Type B pancreatic cell (in vitro differentiated cells): ENCODE measurements at regions not wholly inside any gene's neighbourhood (a gene's known extent, or its start where the extent isn't known, plus 50 kb on each side); places are given as distances from the start of the nearest gene placed in this dataset.

Experiments
- DNase-seq: peaks from one replicate; pipeline ENCODE4 v3.0.0; 2021; ENCODE audit warnings: mixed read lengths; ENCODE audit not compliant: unreplicated experiment; ENCODE audit errors: extremely low spot score
- H3K27ac Mint-ChIP-seq: 2 replicates; pipeline ENCODE4 v1.8.0; 2021; ENCODE audit warnings: mild to moderate bottlenecking, mixed read lengths
- H3K27me3 Mint-ChIP-seq: 2 replicates; pipeline ENCODE4 v1.8.0; 2021; ENCODE audit warnings: mixed read lengths
- H3K36me3 Mint-ChIP-seq: 2 replicates; pipeline ENCODE4 v1.8.0; 2021; ENCODE audit warnings: mixed read lengths
- H3K4me1 Mint-ChIP-seq: one replicate; pipeline ENCODE4 v1.8.0; 2021; ENCODE audit warnings: mixed read lengths; ENCODE audit not compliant: unreplicated experiment
- H3K4me3 Mint-ChIP-seq: 2 replicates; pipeline ENCODE4 v1.8.0; 2021; ENCODE audit warnings: mild to moderate bottlenecking, mixed read lengths
- H3K9me3 Mint-ChIP-seq: 2 replicates; pipeline ENCODE4 v1.8.0; 2021; ENCODE audit warnings: mixed read lengths
- CTCF ChIP-seq: fragments of 200-600 bp; sonication (generic); conservative IDR thresholded peaks from 2 replicates; pipeline ENCODE4 v1.5.0; 2021; ENCODE audit warnings: antibody characterized with exemption, mild to moderate bottlenecking

- DNase-seq: no peak
- H3K4me3 Mint-ChIP-seq: peak overlapping the region; percentile 7
- TF ChIP-seq CTCF: no peak
- H3K36me3 Mint-ChIP-seq: no peaks in the 10 kb centered on the region
- no peaks in the 10 kb centered on the region for H3K27me3 Mint-ChIP-seq
- H3K9me3 Mint-ChIP-seq: no peaks in the 10 kb centered on the region
- H3K4me1 Mint-ChIP-seq: peaks cover 23% of the 10 kb centered on the region
- H3K27ac Mint-ChIP-seq: peak overlapping the region; percentile 19
These were observed 176.9 kb upstream of the FAM20A start for GRCh38 chr17:68777856-68778694.

GRCh38 chr17:68777243-68777855 is 176.2 kb upstream of the FAM20A start:
- no peaks in the 10 kb centered on the region for H3K36me3 Mint-ChIP-seq
- no peaks in the 10 kb centered on the region for H3K27me3 Mint-ChIP-seq
- peaks cover 23% of the 10 kb centered on the region for H3K4me1 Mint-ChIP-seq
- H3K4me3 Mint-ChIP-seq: no peak overlapping the region
- peak; percentile 88 for TF ChIP-seq CTCF
- no peak overlapping the region for H3K27ac Mint-ChIP-seq
- no peak for DNase-seq
- no peaks in the 10 kb centered on the region for H3K9me3 Mint-ChIP-seq

GRCh38 chr17:68776451-68776850 is 175.3 kb upstream of the FAM20A start:
- Mint-ChIP-seq H3K4me3 (no peak overlapping the region), H3K36me3 (no peaks in the 10 kb centered on the region), H3K27ac (no peak overlapping the region), H3K4me1 (peaks cover 29% of the 10 kb centered on the region), H3K27me3 (peaks cover 4% of the 10 kb centered on the region), H3K9me3 (peaks cover 4% of the 10 kb centered on the region)
- TF ChIP-seq CTCF: no peak
- no peak for DNase-seq

- DNase-seq: no peak
- H3K36me3 Mint-ChIP-seq: no peaks in the 10 kb centered on the region
- H3K9me3 Mint-ChIP-seq: peaks cover 4% of the 10 kb centered on the region
- peaks cover 29% of the 10 kb centered on the region for H3K4me1 Mint-ChIP-seq
- no peak overlapping the region for H3K27ac Mint-ChIP-seq
- peaks cover 4% of the 10 kb centered on the region for H3K27me3 Mint-ChIP-seq
- H3K4me3 Mint-ChIP-seq: no peak overlapping the region
- no peak for TF ChIP-seq CTCF
These were observed 174.8 kb upstream of the FAM20A start for GRCh38 chr17:68775969-68776368.

- Mint-ChIP-seq H3K27ac (no peak overlapping the region), H3K4me3 (no peak overlapping the region), H3K36me3 (no peaks in the 10 kb centered on the region), H3K27me3 (peaks cover 4% of the 10 kb centered on the region), H3K4me1 (peaks cover 29% of the 10 kb centered on the region), H3K9me3 (peaks cover 4% of the 10 kb centered on the region)
- DNase-seq: no peak
- TF ChIP-seq CTCF: no peak
These were observed 174.2 kb upstream of the FAM20A start for GRCh38 chr17:68775318-68775717.
